Bronchial epithelial cell (primary cell): ENCODE measurements at regions not wholly inside any gene's neighbourhood (a gene's known extent, or its start where the extent isn't known, plus 50 kb on each side); places are given as distances from the start of the nearest gene placed in this dataset.

ENCODE experiments used
- DNase-seq: peaks from one replicate; pipeline ENCODE4 v3.0.0-alpha.2; 2010; ENCODE audit warnings: low read depth
- FAIRE-seq: peaks from 2 replicates; lab custom pipeline; 2011; peaks lifted over from hg19 to GRCh38; lab: Jason Lieb, UNC
- H3K27me3 ChIP-seq: 2 replicates; pipeline ENCODE4 v1.5.1; 2011; ENCODE audit warnings: low read length; ENCODE audit not compliant: control insufficient read depth, insufficient read depth
- H3K36me3 ChIP-seq: 2 replicates; pipeline ENCODE4 v1.5.1; 2011; ENCODE audit warnings: low read length; ENCODE audit not compliant: control insufficient read depth, insufficient read depth
- H3K4me3 ChIP-seq: 2 replicates; pipeline ENCODE4 v1.5.1; 2011; ENCODE audit warnings: mild to moderate bottlenecking, low read depth, low read length, control low read depth
- TF ChIP-seq, protein P1 (sequence below): IDR thresholded peaks from 2 replicates; pipeline ENCODE4 v1.5.1; 2011; ENCODE audit warnings: mild to moderate bottlenecking, moderate library complexity, low read length, control low read depth, inconsistent platforms; ENCODE audit not compliant: insufficient read depth, severe bottlenecking

- TF ChIP-seq, protein P1, sequence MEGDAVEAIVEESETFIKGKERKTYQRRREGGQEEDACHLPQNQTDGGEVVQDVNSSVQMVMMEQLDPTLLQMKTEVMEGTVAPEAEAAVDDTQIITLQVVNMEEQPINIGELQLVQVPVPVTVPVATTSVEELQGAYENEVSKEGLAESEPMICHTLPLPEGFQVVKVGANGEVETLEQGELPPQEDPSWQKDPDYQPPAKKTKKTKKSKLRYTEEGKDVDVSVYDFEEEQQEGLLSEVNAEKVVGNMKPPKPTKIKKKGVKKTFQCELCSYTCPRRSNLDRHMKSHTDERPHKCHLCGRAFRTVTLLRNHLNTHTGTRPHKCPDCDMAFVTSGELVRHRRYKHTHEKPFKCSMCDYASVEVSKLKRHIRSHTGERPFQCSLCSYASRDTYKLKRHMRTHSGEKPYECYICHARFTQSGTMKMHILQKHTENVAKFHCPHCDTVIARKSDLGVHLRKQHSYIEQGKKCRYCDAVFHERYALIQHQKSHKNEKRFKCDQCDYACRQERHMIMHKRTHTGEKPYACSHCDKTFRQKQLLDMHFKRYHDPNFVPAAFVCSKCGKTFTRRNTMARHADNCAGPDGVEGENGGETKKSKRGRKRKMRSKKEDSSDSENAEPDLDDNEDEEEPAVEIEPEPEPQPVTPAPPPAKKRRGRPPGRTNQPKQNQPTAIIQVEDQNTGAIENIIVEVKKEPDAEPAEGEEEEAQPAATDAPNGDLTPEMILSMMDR = no peak
- no peak overlapping the region for H3K4me3 ChIP-seq
- DNase-seq (no peak), FAIRE-seq (no peak)
- no peaks in the 10 kb centered on the region for H3K36me3 ChIP-seq
- H3K27me3 ChIP-seq = no peaks in the 10 kb centered on the region
Measured at GRCh38 chr20:43265449-43265848, 75.7 kb upstream of the PTPRT start.

DNA sequence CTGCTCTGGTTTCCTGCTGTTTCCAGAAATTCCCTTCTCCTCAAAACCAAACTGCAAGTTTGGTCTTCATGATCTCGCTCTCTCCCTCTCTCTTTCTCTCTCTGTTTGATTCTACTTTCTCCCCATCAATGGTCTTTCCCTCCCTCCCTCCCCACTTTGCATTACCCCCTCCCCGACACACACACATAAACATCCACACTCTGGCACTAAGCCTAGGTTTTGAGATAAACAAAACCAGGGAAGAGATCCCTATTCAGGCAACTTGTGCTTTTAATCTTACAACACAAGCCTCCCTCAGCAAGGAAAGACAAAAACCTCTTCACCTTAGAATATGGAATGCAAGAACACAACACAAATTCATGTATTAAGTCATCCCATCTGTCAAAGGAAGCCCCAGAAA lies 73.5 kb upstream of the PTPRT start:
- FAIRE-seq = no peak

GRCh38 chr20:43262341-43262740 lies 72.6 kb upstream of the PTPRT start:
- DNase-seq (no peak), FAIRE-seq (peak; percentile 68)
- TF ChIP-seq, protein P1 = no peak
- H3K4me3 ChIP-seq = no peak overlapping the region
- H3K27me3 ChIP-seq = no peaks in the 10 kb centered on the region
- H3K36me3 ChIP-seq = no peaks in the 10 kb centered on the region

More for the DNA sequence above, 73.5 kb upstream of the PTPRT start:
- Histone ChIP-seq H3K27me3 (no peaks in the 10 kb centered on the region), H3K36me3 (no peaks in the 10 kb centered on the region), H3K4me3 (no peak overlapping the region)
- TF ChIP-seq, protein P1 = no peak
- no peak for DNase-seq

DNA sequence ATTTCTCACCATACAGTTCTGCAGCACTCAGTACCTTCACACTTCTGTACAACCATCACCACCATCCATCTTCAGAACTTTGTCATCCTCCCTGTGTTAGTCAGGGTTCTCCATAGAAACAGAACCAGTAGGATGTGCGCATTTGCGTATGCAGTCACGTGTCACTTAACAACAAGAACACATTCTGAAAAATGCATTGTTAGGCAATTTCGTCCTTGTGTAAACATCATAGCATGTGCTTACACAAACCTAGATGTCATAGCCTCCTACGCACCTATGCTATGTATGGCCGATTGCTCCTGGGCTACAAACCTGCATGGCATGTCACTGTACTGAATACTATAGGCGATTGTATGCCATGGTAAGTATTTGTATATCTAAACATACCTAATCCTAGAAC lies 66.2 kb upstream of the PTPRT start:
- H3K36me3 ChIP-seq = no peaks in the 10 kb centered on the region
- no peak overlapping the region for H3K4me3 ChIP-seq
- DNase-seq (no peak), FAIRE-seq (no peak)
- TF ChIP-seq, protein P1 = no peak
- no peaks in the 10 kb centered on the region for H3K27me3 ChIP-seq

GRCh38 chr20:43252761-43253160 lies 63.1 kb upstream of the PTPRT start:
- FAIRE-seq (no peak), DNase-seq (no peak)
- Histone ChIP-seq H3K4me3 (no peak overlapping the region), H3K27me3 (no peaks in the 10 kb centered on the region), H3K36me3 (no peaks in the 10 kb centered on the region)
- TF ChIP-seq, protein P1 = no peak

DNA sequence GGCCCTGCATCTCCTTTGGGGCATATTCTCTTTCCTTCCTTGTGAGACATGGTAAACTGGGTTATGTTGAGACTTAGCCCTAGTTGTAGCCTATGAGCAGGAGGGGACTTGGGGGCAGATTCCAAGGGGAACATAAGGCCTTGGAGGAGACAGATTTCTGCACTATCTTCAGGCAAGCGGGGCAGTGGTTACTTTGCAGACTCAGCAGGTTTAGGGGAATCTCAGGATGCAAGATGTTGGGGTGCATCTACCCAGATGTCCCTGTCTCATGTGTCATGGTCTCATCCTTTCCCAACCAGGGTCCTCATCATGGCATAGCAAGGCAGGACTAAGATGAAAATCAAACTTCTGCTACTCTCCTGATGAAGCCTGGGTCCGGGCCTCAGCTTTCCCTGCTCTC lies 58.6 kb upstream of the PTPRT start:
- TF ChIP-seq, protein P1 = no peak
- DNase-seq (no peak), FAIRE-seq (no peak)
- Histone ChIP-seq H3K36me3 (no peaks in the 10 kb centered on the region), H3K4me3 (no peak overlapping the region), H3K27me3 (no peaks in the 10 kb centered on the region)
